ENCODE measurements at regions not wholly inside any gene's neighbourhood (a gene's known extent, or its start where the extent isn't known, plus 50 kb on each side); places are given as distances from the start of the nearest gene placed in this dataset.
A peak's percentile ranks its signal among the peaks of the same experiment; 100 is the strongest.

DNA sequence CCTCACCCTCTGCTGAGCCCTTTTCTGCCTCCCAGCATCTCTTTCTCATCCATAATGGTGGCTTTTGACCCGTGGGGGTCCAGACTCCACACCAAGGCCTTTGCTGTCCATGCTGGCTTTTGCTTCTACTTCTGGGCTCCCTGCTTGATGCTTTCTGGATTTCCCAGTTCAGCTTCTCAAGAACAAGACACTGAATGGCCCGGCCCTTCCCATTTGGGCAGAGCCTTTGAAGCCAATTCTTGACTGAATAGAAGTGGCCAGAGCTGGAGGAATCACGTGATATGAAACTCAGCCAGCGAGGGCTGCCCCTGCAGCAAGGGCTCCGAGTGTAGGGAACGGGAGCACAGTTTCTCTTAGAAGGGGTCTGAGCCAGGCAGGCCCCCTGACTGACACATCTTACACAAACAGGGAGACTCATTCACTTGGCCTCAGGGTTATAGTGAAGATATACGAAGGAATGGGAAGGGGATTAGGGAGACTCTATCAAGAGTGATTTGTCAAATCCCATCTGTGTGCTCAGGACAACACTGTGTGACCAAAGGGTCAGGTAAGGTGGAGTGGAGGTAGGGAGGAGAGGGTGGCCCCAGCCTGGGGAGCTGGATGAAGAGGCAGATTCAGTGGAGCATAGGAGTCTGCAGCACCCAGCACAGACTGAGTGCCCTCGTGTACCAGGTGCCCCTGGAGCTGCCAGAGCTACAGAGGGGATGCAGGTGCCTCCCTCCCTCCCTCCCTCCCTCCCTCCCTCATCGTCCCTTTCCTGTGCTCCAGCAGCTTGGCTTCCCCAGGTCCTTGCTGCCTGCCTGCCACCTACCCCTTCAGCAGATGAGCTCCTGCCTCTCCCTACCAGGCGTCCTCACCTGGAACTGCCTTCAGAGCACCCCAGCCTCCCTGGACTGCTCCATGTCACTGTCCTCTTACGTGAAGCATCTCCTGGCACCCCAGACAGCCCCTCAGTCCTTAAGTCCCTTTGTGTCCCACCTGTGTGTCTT, 106.0 kb downstream of the TRIM29 start:
- H3K9me3 ChIP-seq (ENCODE audit: insufficient read depth, low read depth, low read length): 0 out of 2 replicates have a peak, but pooled peaks cover 4% of the 10 kb centered on the region
- H3K9ac ChIP-seq (ENCODE audit: low read depth, low read length): no peak overlapping the region
- no peaks in the 10 kb centered on the region; the same call in 1 of the 2 replicates for H3K4me1 ChIP-seq (ENCODE audit: insufficient read depth, low read length)
- H3K27ac ChIP-seq (ENCODE audit: low read length): no peak overlapping the region
- H3K36me3 ChIP-seq (ENCODE audit: insufficient read depth, low read depth, low read length): no peaks in the 10 kb centered on the region
- H3K27me3 ChIP-seq (ENCODE audit: insufficient read depth, low read length): no peaks in the 10 kb centered on the region
- no peak overlapping the region for H3K4me3 ChIP-seq (ENCODE audit: low read length)

DNA sequence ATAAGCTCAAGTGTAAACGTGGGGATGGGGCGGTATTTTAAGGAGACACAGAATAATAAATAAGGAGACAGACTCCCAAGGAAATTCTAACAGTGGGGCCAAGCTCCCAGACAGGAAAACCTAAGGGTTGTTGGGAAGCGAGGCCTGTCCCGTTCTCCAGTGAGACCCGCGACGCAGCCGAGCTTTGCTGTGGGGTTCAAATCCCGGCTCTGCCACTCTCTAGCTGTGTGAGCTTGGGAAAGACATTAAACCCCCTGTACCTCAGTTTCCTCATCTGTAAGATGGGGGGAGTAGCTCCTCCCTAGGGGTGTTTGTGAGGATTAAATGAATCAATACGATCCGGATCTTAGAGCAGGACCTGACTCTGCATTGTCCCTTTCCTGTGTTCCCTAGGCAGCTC, 106.8 kb downstream of the TRIM29 start:
- no peaks in the 10 kb centered on the region for H3K27me3 ChIP-seq (ENCODE audit: insufficient read depth, low read length)
- no peak overlapping the region for H3K27ac ChIP-seq (ENCODE audit: low read length)
- no peak overlapping the region for H3K4me3 ChIP-seq (ENCODE audit: low read length)
- H3K4me1 ChIP-seq (ENCODE audit: insufficient read depth, low read length): no peaks in the 10 kb centered on the region; the same call in 1 of the 2 replicates
- 0 out of 2 replicates have a peak, but pooled peaks cover 4% of the 10 kb centered on the region for H3K9me3 ChIP-seq (ENCODE audit: insufficient read depth, low read depth, low read length)
- no peak overlapping the region for H3K9ac ChIP-seq (ENCODE audit: low read depth, low read length)
- no peaks in the 10 kb centered on the region for H3K36me3 ChIP-seq (ENCODE audit: insufficient read depth, low read depth, low read length)

DNA sequence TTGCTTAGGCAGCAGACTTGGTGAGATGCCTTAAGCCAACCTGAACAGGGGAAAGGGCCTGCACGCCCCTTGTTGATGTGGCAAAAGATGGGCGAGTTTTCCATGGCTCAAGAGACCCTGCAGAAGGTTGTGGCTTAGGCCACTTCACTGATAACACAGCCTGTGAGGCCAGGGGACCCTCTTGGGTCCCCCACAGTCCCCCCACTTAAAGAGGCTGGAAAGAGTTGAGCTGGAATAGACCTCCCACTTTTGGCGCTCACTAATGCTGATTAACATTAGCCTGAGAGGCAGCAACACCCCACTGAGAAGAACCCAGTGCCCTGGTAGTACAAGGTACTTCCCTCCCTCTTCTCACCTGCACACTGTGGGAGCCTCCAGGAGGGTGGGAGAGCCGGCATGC, 107.5 kb downstream of the TRIM29 start:
- Histone ChIP-seq H3K27ac (ENCODE audit: low read length) (no peak overlapping the region), H3K27me3 (ENCODE audit: insufficient read depth, low read length) (no peaks in the 10 kb centered on the region), H3K9me3 (ENCODE audit: insufficient read depth, low read depth, low read length) (no peaks in the 10 kb centered on the region), H3K4me3 (ENCODE audit: low read length) (no peak overlapping the region), H3K9ac (ENCODE audit: low read depth, low read length) (no peak overlapping the region), H3K4me1 (ENCODE audit: insufficient read depth, low read length) (peaks cover under 1% of the 10 kb centered on the region; the same call in 1 of the 2 replicates), H3K36me3 (ENCODE audit: insufficient read depth, low read depth, low read length) (no peaks in the 10 kb centered on the region)

DNA sequence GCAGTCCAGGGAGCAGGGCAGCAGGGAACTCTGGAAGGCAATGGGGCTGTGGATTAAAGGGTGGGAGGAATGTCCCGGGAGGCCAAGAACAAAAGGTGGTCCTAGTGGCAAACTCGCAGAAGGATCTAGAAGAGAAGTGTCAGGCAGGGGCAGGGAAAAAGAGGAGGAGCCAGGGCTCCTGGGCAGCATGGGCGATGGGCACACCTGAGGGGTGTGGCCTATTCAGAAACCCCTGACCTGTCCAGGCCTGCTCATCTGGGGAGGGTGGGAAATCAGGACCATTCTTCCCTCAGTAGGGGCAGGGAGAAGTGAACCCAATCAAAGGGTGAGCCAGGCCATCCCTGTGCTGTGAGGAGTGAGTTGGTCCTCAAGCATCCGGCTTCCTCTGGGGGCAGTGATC, 108.6 kb downstream of the TRIM29 start:
- Histone ChIP-seq H3K27me3 (ENCODE audit: insufficient read depth, low read length) (no peaks in the 10 kb centered on the region), H3K9ac (ENCODE audit: low read depth, low read length) (no peak overlapping the region), H3K27ac (ENCODE audit: low read length) (no peak overlapping the region), H3K4me1 (ENCODE audit: insufficient read depth, low read length) (peaks cover 8% of the 10 kb centered on the region; the same call in 1 of the 2 replicates), H3K4me3 (ENCODE audit: low read length) (no peak overlapping the region), H3K9me3 (ENCODE audit: insufficient read depth, low read depth, low read length) (no peaks in the 10 kb centered on the region), H3K36me3 (ENCODE audit: insufficient read depth, low read depth, low read length) (no peaks in the 10 kb centered on the region)

DNA sequence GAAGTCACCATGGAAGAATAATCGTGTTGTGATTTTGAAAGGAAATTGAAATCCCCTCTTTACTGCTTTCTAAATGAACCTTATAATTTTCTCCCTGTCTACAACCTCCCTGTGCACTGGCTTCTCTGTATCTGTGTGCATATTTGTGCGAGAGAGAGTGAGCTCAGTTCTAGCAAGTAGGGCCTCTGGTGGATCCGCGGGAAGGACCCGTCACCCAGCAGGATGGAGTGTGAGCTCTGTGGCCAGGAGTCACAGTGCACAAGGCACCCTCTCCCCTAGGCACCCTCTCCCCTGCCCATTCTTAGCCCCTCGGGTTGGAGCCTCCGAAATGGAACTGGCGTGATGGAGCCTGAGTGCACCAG, 109.0 kb downstream of the TRIM29 start:
- H3K27me3 ChIP-seq (ENCODE audit: insufficient read depth, low read length): no peaks in the 10 kb centered on the region
- H3K9ac ChIP-seq (ENCODE audit: low read depth, low read length): no peak overlapping the region
- H3K4me1 ChIP-seq (ENCODE audit: insufficient read depth, low read length): peaks cover 13% of the 10 kb centered on the region; the same call in 1 of the 2 replicates
- no peak overlapping the region for H3K4me3 ChIP-seq (ENCODE audit: low read length)
- H3K9me3 ChIP-seq (ENCODE audit: insufficient read depth, low read depth, low read length): no peaks in the 10 kb centered on the region
- no peak overlapping the region for H3K27ac ChIP-seq (ENCODE audit: low read length)
- H3K36me3 ChIP-seq (ENCODE audit: insufficient read depth, low read depth, low read length): no peaks in the 10 kb centered on the region

DNA sequence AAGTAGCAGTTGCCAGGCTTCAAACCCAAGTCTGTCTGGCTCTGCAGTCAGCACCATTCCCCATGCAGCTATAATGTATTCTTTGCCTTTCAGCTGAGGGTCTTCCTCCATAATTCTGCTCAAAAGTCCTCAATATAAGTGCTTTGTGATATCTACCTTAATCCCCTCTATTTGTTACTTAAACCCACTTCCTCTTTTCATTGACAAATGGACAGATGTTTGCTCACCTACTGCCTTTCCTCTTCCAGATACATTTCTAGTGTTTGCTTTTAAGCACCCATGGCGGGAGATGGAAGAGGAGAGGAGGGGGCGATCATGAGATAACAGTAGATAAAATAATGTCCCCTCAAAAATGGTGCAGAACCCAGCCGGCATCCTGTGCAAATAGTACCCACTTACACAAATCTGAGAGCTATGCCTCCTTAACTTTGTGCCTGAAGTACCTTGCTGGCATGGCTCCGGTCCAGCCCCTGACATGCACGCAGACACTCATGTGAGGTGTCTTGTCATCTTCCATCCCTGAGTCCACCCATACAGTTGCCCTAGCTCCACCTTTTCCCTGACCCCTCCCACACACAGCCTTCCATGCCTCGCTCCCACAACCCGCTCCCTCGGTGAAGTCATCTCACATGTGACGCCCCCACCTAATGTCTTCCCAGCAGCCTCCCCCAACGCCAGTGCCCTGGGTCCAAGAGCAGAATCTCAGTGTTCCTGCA, 109.6 kb downstream of the TRIM29 start:
- Histone ChIP-seq H3K4me3 (ENCODE audit: low read length) (no peak overlapping the region), H3K4me1 (ENCODE audit: insufficient read depth, low read length) (peaks cover 18% of the 10 kb centered on the region; the same call in 1 of the 2 replicates), H3K9me3 (ENCODE audit: insufficient read depth, low read depth, low read length) (no peaks in the 10 kb centered on the region), H3K27me3 (ENCODE audit: insufficient read depth, low read length) (no peaks in the 10 kb centered on the region), H3K36me3 (ENCODE audit: insufficient read depth, low read depth, low read length) (no peaks in the 10 kb centered on the region), H3K9ac (ENCODE audit: low read depth, low read length) (no peak overlapping the region), H3K27ac (ENCODE audit: low read length) (no peak overlapping the region)

DNA sequence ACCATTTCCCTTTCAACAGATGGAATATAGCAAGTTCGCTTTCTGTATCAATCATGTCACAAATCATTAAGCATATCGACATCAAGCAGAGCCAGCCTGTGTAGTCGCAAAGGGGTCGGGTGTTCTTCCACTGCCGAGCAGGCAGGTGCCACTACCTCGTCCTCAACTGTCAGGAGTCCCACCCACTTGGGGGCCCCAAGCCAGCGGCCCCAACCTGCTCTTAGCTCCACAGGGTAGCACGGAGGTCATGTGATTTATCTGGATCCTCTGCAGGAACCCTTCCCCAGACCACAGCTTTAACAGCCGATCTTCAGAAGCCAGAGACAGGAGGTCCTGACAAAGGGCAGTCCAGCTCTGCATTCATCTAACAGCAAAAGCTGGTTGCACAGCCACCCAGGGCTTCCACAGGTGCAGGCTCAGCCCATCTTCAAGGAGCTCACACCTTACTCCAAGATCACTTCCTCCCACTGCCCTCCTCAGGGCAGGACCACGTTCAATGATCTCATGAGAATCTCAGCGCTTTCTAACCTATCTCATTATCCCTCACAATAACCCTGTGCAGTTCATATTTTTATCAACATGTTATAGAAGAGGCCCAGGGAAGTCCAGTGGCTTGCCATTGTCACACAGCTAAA, 110.2 kb downstream of the TRIM29 start:
- Histone ChIP-seq H3K9ac (ENCODE audit: low read depth, low read length) (no peak overlapping the region), H3K9me3 (ENCODE audit: insufficient read depth, low read depth, low read length) (no peaks in the 10 kb centered on the region), H3K4me1 (ENCODE audit: insufficient read depth, low read length) (peaks cover 25% of the 10 kb centered on the region), H3K27ac (ENCODE audit: low read length) (no peak overlapping the region), H3K27me3 (ENCODE audit: insufficient read depth, low read length) (no peaks in the 10 kb centered on the region), H3K4me3 (ENCODE audit: low read length) (no peak overlapping the region), H3K36me3 (ENCODE audit: insufficient read depth, low read depth, low read length) (no peaks in the 10 kb centered on the region)

DNA sequence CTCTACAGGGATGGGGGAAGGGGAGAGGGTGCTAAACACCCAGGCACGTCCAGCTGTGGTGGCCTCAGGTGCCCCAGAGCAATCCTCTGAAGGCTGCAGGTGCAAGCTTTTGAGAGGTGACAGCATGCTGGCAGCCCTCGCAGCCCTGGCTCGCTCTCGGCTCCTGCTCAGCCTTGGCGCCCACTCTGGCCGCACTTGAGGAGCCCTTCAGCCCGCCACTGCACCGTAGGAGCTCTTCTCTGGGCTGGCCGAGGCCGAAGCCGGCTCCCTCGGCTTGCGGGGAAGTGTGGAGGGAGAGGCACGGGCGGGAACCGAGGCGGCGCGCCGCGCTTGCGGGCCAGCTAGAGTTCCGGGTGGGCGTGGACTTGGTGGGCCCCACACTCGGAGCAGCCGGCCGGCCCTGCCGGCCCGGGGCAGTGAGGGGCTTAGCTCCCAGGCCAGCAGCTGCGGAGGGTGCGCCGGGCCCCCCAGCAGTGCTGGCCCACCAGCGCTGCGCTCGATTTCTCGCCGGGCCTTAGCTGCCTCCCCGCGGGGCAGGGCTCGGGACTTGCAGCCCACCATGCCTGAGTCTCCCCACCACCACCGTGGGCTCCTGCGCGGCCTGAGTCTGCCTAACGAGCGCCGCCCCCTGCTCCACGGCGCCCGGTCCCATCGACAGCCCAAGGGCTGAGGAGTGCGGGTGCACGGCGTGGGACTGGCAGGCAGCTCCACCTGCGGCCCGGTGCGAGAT, 112.1 kb downstream of the TRIM29 start:
- Histone ChIP-seq H3K9ac (ENCODE audit: low read depth, low read length) (no peak overlapping the region), H3K4me1 (ENCODE audit: insufficient read depth, low read length) (peaks cover 26% of the 10 kb centered on the region), H3K27ac (ENCODE audit: low read length) (no peak overlapping the region), H3K9me3 (ENCODE audit: insufficient read depth, low read depth, low read length) (no peaks in the 10 kb centered on the region), H3K36me3 (ENCODE audit: insufficient read depth, low read depth, low read length) (no peaks in the 10 kb centered on the region), H3K27me3 (ENCODE audit: insufficient read depth, low read length) (no peaks in the 10 kb centered on the region), H3K4me3 (ENCODE audit: low read length) (no peak overlapping the region)

DNA sequence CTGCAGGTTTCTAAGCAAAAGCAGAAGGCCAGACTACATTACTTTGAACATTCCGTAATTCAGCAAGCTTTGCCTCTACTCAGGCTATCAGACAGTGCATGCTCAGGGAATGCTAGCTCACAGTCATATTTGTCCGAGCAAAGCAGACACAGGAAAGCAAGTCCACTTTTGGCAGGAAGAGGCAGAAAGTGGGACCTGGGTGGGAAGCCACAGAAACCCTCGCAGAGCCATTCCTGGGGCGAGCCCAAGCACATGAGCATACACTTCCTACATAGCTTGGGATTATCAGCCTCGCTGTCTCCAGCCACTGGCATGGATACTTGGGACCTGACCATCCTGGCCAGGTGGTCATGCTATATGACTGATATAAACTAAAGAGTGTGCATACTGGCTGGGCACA, 113.3 kb downstream of the TRIM29 start:
- Histone ChIP-seq H3K27me3 (ENCODE audit: insufficient read depth, low read length) (no peaks in the 10 kb centered on the region), H3K36me3 (ENCODE audit: insufficient read depth, low read depth, low read length) (no peaks in the 10 kb centered on the region), H3K4me3 (ENCODE audit: low read length) (no peak overlapping the region), H3K4me1 (ENCODE audit: insufficient read depth, low read length) (peaks cover 26% of the 10 kb centered on the region), H3K27ac (ENCODE audit: low read length) (no peak overlapping the region), H3K9me3 (ENCODE audit: insufficient read depth, low read depth, low read length) (no peaks in the 10 kb centered on the region), H3K9ac (ENCODE audit: low read depth, low read length) (no peak overlapping the region)

DNA sequence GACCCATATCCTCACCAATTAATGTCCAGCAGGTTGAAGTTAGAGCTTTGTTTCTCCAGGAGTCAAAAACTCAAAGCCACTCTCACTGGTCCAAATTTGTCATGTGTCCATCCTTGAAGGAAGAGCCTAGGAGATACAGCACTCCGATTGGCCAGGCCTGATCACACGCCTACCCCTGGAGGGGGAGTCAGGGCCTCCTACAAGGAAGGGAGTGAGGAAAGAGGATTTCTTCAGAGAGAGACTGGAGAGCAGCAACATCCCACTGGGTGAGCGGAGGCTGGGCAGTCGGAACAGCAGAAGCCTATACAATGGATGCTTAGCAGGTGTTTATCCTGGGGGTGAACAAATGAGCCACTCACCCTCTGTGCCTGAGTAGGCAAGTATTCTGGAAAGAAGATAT, 113.9 kb downstream of the TRIM29 start:
- Histone ChIP-seq H3K4me3 (ENCODE audit: low read length) (no peak overlapping the region), H3K4me1 (ENCODE audit: insufficient read depth, low read length) (peaks cover 26% of the 10 kb centered on the region), H3K36me3 (ENCODE audit: insufficient read depth, low read depth, low read length) (no peaks in the 10 kb centered on the region), H3K27me3 (ENCODE audit: insufficient read depth, low read length) (no peaks in the 10 kb centered on the region), H3K9me3 (ENCODE audit: insufficient read depth, low read depth, low read length) (no peaks in the 10 kb centered on the region), H3K9ac (ENCODE audit: low read depth, low read length) (no peak overlapping the region; the same call in 1 of the 2 replicates), H3K27ac (ENCODE audit: low read length) (peak overlapping the region; percentile 1)

DNA sequence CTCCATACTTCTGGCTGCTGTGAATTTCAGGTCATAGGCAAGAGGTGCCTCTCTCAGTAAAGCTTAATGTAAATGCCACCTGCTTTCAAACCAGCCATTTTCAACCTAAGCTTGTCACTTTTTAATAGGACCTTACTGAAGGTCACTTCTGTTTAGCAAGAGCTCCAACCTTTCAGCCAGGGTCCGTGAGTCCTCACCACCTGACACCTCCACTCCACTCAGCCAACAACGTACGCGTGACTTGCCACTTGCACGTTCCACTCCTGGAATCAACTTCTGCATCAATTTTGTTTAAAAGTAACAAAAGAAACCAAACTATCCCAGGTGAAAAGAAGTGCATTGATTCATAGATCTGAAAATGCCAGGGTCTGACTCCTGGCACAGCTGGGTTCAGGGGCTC, 114.4 kb downstream of the TRIM29 start:
- Histone ChIP-seq H3K9ac (ENCODE audit: low read depth, low read length) (no peak overlapping the region; the same call in 1 of the 2 replicates), H3K36me3 (ENCODE audit: insufficient read depth, low read depth, low read length) (no peaks in the 10 kb centered on the region), H3K4me3 (ENCODE audit: low read length) (no peak overlapping the region), H3K27me3 (ENCODE audit: insufficient read depth, low read length) (no peaks in the 10 kb centered on the region), H3K9me3 (ENCODE audit: insufficient read depth, low read depth, low read length) (no peaks in the 10 kb centered on the region), H3K4me1 (ENCODE audit: insufficient read depth, low read length) (peaks cover 26% of the 10 kb centered on the region), H3K27ac (ENCODE audit: low read length) (peak overlapping the region; percentile 1)

Data from iPS-20b (cell line).